ENCODE measurements at regions not wholly inside any gene's neighbourhood (a gene's known extent, or its start where the extent isn't known, plus 50 kb on each side); places are given as distances from the start of the nearest gene placed in this dataset.

DNA sequence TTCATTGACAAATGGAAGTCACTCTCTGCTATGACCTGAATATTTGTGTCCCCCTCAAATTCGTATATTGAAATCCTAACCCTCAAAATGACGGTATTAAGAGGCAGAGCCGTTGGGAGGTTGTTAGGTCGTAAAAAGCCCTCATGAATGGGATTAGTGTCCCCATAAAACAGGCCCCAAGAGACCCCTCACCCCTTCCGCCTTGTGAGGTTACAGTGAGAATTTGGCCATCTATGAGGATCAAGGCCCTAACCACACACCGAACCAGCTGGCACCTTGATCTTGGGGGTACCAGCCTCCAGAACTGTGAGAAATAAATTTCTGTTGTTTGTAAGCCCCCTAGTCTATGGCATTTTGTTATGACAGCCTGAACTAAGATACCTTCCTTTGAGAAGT, 52.5 kb upstream of the SLC22A16 start (continued):
- TF ChIP-seq, protein P1, sequence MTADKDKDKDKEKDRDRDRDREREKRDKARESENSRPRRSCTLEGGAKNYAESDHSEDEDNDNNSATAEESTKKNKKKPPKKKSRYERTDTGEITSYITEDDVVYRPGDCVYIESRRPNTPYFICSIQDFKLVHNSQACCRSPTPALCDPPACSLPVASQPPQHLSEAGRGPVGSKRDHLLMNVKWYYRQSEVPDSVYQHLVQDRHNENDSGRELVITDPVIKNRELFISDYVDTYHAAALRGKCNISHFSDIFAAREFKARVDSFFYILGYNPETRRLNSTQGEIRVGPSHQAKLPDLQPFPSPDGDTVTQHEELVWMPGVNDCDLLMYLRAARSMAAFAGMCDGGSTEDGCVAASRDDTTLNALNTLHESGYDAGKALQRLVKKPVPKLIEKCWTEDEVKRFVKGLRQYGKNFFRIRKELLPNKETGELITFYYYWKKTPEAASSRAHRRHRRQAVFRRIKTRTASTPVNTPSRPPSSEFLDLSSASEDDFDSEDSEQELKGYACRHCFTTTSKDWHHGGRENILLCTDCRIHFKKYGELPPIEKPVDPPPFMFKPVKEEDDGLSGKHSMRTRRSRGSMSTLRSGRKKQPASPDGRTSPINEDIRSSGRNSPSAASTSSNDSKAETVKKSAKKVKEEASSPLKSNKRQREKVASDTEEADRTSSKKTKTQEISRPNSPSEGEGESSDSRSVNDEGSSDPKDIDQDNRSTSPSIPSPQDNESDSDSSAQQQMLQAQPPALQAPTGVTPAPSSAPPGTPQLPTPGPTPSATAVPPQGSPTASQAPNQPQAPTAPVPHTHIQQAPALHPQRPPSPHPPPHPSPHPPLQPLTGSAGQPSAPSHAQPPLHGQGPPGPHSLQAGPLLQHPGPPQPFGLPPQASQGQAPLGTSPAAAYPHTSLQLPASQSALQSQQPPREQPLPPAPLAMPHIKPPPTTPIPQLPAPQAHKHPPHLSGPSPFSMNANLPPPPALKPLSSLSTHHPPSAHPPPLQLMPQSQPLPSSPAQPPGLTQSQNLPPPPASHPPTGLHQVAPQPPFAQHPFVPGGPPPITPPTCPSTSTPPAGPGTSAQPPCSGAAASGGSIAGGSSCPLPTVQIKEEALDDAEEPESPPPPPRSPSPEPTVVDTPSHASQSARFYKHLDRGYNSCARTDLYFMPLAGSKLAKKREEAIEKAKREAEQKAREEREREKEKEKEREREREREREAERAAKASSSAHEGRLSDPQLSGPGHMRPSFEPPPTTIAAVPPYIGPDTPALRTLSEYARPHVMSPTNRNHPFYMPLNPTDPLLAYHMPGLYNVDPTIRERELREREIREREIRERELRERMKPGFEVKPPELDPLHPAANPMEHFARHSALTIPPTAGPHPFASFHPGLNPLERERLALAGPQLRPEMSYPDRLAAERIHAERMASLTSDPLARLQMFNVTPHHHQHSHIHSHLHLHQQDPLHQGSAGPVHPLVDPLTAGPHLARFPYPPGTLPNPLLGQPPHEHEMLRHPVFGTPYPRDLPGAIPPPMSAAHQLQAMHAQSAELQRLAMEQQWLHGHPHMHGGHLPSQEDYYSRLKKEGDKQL (CRISPR knock-in tag; IDR thresholded peaks at IDR 0.05; ENCODE audit: borderline replicate concordance): no peak
- no peak for TF ChIP-seq IRF2 (CRISPR knock-in tag; IDR thresholded peaks at IDR 0.05)
- no peak for TF ChIP-seq BHLHE40 (IDR thresholded peaks at IDR 0.05; ENCODE audit: low read length)
- no peak for TF ChIP-seq PRMT5 (CRISPR knock-in tag; IDR thresholded peaks at IDR 0.05)
- TF ChIP-seq, protein P2, sequence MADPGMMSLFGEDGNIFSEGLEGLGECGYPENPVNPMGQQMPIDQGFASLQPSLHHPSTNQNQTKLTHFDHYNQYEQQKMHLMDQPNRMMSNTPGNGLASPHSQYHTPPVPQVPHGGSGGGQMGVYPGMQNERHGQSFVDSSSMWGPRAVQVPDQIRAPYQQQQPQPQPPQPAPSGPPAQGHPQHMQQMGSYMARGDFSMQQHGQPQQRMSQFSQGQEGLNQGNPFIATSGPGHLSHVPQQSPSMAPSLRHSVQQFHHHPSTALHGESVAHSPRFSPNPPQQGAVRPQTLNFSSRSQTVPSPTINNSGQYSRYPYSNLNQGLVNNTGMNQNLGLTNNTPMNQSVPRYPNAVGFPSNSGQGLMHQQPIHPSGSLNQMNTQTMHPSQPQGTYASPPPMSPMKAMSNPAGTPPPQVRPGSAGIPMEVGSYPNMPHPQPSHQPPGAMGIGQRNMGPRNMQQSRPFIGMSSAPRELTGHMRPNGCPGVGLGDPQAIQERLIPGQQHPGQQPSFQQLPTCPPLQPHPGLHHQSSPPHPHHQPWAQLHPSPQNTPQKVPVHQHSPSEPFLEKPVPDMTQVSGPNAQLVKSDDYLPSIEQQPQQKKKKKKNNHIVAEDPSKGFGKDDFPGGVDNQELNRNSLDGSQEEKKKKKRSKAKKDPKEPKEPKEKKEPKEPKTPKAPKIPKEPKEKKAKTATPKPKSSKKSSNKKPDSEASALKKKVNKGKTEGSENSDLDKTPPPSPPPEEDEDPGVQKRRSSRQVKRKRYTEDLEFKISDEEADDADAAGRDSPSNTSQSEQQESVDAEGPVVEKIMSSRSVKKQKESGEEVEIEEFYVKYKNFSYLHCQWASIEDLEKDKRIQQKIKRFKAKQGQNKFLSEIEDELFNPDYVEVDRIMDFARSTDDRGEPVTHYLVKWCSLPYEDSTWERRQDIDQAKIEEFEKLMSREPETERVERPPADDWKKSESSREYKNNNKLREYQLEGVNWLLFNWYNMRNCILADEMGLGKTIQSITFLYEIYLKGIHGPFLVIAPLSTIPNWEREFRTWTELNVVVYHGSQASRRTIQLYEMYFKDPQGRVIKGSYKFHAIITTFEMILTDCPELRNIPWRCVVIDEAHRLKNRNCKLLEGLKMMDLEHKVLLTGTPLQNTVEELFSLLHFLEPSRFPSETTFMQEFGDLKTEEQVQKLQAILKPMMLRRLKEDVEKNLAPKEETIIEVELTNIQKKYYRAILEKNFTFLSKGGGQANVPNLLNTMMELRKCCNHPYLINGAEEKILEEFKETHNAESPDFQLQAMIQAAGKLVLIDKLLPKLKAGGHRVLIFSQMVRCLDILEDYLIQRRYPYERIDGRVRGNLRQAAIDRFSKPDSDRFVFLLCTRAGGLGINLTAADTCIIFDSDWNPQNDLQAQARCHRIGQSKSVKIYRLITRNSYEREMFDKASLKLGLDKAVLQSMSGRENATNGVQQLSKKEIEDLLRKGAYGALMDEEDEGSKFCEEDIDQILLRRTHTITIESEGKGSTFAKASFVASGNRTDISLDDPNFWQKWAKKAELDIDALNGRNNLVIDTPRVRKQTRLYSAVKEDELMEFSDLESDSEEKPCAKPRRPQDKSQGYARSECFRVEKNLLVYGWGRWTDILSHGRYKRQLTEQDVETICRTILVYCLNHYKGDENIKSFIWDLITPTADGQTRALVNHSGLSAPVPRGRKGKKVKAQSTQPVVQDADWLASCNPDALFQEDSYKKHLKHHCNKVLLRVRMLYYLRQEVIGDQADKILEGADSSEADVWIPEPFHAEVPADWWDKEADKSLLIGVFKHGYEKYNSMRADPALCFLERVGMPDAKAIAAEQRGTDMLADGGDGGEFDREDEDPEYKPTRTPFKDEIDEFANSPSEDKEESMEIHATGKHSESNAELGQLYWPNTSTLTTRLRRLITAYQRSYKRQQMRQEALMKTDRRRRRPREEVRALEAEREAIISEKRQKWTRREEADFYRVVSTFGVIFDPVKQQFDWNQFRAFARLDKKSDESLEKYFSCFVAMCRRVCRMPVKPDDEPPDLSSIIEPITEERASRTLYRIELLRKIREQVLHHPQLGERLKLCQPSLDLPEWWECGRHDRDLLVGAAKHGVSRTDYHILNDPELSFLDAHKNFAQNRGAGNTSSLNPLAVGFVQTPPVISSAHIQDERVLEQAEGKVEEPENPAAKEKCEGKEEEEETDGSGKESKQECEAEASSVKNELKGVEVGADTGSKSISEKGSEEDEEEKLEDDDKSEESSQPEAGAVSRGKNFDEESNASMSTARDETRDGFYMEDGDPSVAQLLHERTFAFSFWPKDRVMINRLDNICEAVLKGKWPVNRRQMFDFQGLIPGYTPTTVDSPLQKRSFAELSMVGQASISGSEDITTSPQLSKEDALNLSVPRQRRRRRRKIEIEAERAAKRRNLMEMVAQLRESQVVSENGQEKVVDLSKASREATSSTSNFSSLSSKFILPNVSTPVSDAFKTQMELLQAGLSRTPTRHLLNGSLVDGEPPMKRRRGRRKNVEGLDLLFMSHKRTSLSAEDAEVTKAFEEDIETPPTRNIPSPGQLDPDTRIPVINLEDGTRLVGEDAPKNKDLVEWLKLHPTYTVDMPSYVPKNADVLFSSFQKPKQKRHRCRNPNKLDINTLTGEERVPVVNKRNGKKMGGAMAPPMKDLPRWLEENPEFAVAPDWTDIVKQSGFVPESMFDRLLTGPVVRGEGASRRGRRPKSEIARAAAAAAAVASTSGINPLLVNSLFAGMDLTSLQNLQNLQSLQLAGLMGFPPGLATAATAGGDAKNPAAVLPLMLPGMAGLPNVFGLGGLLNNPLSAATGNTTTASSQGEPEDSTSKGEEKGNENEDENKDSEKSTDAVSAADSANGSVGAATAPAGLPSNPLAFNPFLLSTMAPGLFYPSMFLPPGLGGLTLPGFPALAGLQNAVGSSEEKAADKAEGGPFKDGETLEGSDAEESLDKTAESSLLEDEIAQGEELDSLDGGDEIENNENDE (IDR thresholded peaks at IDR 0.05; ENCODE audit: low read depth, low read length): no peak
- TF ChIP-seq SIN3B (IDR thresholded peaks at IDR 0.05; ENCODE audit: low read depth): no peak
- TF ChIP-seq BMI1 (IDR thresholded peaks at IDR 0.05; ENCODE audit: low read length): no peak
- TF ChIP-seq DDX20 (tag; IDR thresholded peaks at IDR 0.05; ENCODE audit: low read depth): no peak
- no peak for TF ChIP-seq ZFP36 (IDR thresholded peaks at IDR 0.05; ENCODE audit: low read depth, low read length, partially characterized antibody)
- no peak for TF ChIP-seq ZNF408 (CRISPR knock-in tag; IDR thresholded peaks at IDR 0.05; ENCODE audit: low read depth)
- no peak for TF ChIP-seq HCFC1 (IDR thresholded peaks at IDR 0.05; ENCODE audit: low read depth, low read length)
- TF ChIP-seq ESRRA (IDR thresholded peaks at IDR 0.05; ENCODE audit: borderline replicate concordance, low read depth): no peak

Measured in K562 (cell line).